Tibial nerve (tissue), 4 donors: ENCODE measurements at regions not wholly inside any gene's neighbourhood (a gene's known extent, or its start where the extent isn't known, plus 50 kb on each side); places are given as distances from the start of the nearest gene placed in this dataset.

ENCODE experiments used
- EP300 ChIP-seq, 2 donors: sonication (generic); formaldehyde crosslinking; IDR thresholded peaks; one replicate each; pipeline ENCODE4 v1.6.1; 2017; ENCODE audit warnings: antibody characterized with exemption in 2 of 2, mild to moderate bottlenecking in 1 of 2
- POLR2A ChIP-seq, 2 donors: fragments of 450-650 bp; IDR thresholded peaks; one replicate each; pipeline ENCODE4 v1.6.1; 2017; ENCODE audit warnings: antibody characterized with exemption in 2 of 2, mild to moderate bottlenecking in 2 of 2, moderate library complexity in 2 of 2
- TF ChIP-seq, protein P1 (sequence below), 5 experiments: fragments of 200-600 bp in 3 of 5; fragments of 450-650 bp in 2 of 5; sonication (generic) in 3 of 5; IDR thresholded peaks; one replicate each; pipeline ENCODE4 v1.5.1; 2016 to 2019; ENCODE audit warnings: antibody characterized with exemption in 5 of 5, mild to moderate bottlenecking in 3 of 5, moderate library complexity in 2 of 5

DNA sequence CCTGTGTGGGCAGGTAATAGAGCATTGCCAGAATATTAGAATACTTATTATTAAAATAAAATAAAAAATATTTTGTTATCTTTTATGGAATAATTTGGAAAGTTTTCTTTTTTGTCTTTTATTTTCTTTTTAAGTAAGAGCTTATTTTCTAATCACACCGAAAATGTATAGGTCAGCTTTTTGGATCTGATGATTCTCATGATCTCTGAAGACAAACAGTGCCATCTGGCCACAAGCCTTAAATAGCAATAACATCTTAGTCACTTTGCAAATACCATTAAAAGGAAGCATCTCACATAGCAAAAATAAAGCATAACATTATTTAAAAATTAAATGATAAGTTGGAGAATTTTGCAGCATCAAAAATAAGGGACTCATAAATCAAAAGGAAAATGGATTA, 213.8 kb downstream of the PLA2G4A start:
- TF ChIP-seq EP300 (IDR thresholded peaks at IDR 0.05) (no peak), POLR2A (IDR thresholded peaks at IDR 0.05) (no peak)
- TF ChIP-seq, protein P1, sequence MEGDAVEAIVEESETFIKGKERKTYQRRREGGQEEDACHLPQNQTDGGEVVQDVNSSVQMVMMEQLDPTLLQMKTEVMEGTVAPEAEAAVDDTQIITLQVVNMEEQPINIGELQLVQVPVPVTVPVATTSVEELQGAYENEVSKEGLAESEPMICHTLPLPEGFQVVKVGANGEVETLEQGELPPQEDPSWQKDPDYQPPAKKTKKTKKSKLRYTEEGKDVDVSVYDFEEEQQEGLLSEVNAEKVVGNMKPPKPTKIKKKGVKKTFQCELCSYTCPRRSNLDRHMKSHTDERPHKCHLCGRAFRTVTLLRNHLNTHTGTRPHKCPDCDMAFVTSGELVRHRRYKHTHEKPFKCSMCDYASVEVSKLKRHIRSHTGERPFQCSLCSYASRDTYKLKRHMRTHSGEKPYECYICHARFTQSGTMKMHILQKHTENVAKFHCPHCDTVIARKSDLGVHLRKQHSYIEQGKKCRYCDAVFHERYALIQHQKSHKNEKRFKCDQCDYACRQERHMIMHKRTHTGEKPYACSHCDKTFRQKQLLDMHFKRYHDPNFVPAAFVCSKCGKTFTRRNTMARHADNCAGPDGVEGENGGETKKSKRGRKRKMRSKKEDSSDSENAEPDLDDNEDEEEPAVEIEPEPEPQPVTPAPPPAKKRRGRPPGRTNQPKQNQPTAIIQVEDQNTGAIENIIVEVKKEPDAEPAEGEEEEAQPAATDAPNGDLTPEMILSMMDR (IDR thresholded peaks at IDR 0.05): no peak
